Stimulated activated CD4-positive, alpha-beta T cell treated with anti-CD3 and anti-CD28 coated beads, Interleukin-1b, Interleukin-23, amount 100 ng/mL, for 24 hours (primary cell): ENCODE measurements at regions not wholly inside any gene's neighbourhood (a gene's known extent, or its start where the extent isn't known, plus 50 kb on each side); places are given as distances from the start of the nearest gene placed in this dataset.

ENCODE experiments used
- DNase-seq, 4 experiments: peaks; one replicate each; pipeline ENCODE4 v3.0.0-alpha.2; 2020; ENCODE audit warnings: low read depth in 4 of 4, low spot score in 1 of 4

DNA sequence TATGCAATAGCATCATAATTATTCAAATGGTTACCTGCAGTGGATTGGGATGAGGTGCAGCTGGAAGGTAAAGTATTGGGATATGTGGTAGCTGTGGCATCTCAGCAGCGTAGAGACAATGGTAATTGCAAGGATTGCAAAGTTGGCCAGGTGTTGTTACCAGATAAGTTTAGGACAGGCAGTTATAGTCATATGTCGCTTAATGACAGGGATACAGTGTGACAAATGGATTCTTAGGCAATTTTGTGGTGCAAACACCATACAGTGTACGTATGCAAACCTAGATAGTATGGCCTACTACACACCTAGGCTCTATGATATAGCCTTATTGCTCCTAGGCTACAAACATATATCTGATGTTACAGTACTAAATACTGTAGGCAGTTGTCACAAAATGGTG lies 163.5 kb upstream of the LYZL2 start:
- no peak for DNase-seq

- no peak for DNase-seq
These were observed 162.5 kb upstream of the LYZL2 start for GRCh38 chr10:30792025-30792424.

DNA sequence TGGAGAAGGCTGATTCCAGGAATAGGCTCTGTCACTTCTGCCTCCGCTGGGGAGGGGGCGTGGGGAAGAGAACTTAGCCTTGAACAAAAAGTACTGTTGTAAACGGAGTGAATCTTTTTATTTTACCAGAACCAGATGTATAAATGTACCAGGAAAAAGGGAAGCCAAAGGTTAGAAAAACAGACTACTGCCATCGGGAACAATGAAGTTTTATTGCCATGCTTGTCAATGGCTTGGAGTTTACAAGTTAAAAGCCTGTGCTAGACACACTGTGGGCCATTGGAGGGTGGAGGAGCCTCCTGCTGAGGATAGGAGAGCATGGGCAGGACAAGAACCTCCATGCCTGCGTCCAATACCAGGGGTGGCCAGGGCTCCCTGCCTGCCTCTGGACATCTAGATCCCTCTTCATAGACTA lies 161.7 kb upstream of the LYZL2 start:
- no peak for DNase-seq

DNA sequence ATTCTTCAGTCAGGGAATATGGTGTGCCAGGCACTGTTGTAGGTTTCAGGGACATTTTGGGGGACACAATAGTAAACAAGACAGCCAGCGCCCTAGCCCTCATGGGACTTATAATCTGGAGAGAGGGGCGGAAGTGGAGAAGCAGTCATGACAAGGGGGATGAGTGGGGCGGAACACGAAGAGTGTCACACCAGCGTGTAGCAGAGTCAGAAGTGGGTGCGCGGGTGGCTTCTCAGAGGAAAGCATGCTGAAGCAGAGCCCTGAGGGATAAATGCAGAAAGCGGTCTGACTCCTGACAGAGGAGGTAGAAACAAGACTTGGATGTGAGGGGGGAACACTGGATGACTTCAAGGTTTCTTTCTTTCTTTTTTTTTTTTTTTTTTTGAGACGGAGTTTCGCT lies 160.3 kb upstream of the LYZL2 start:
- DNase-seq, result no peak

DNA sequence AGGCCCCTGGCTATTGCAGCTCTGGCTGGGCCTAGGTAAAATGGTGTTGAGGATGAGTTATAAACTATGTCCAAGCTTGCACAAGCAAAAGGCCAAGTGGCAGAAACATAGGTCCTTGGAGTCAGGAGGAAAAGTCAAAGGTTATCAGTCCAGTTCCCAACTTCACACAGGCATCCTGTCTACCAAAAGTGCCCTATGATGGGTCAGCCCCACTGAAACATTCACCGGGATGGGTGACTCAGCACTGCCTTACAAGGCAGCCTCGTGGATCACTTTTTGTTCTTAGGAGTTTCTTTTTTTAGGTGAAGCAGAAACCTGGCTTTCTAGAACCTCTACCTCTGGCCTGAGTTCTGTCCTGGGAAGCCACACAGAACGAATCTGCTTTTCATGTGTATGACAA lies 158.8 kb upstream of the LYZL2 start:
- no peak for DNase-seq

DNA sequence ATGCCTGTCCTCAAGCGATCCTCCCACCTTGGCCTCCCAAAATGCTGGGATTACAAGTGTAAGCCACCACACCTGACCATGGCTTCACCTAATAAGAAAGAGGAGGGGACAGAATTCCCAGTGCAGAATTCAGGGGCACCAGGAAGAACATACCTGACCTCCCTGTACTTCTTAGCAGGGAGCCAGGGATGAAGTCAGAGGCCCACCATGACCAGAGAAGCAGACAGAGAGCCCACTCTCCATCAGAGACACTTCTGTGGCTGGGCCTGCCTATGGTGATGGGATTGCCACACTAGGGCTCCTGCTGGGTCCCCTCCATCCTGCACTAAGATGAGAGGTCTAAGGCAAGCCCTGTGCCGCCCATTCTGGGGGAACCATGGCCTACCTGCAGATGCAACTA lies 157.4 kb upstream of the LYZL2 start:
- no peak for DNase-seq

- DNase-seq, result no peak
These were observed 156.6 kb upstream of the LYZL2 start for GRCh38 chr10:30786131-30786530.

- peak in 2 of 4 experiments; percentile 7 to 10 for DNase-seq
These were observed 155.5 kb upstream of the LYZL2 start for GRCh38 chr10:30784897-30785605.

DNA sequence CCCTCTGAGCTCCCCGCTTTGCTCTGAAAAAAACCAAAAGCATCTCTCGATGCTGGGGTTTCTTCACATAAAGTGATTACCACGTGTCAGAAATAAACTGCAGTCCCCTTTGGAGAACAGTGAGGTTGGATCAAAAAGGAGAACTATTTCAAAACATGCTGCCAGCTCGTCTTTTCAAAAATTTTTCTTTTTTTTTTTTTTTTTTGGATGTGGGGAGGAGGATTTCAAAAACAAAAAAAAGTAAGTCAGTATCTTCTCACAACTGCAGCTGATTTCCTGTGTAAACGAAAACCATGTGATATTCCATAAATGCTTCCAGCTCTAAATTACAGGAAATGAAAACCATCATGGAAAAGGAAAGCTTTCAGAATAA lies 155.0 kb upstream of the LYZL2 start:
- DNase-seq, result no peak

DNA sequence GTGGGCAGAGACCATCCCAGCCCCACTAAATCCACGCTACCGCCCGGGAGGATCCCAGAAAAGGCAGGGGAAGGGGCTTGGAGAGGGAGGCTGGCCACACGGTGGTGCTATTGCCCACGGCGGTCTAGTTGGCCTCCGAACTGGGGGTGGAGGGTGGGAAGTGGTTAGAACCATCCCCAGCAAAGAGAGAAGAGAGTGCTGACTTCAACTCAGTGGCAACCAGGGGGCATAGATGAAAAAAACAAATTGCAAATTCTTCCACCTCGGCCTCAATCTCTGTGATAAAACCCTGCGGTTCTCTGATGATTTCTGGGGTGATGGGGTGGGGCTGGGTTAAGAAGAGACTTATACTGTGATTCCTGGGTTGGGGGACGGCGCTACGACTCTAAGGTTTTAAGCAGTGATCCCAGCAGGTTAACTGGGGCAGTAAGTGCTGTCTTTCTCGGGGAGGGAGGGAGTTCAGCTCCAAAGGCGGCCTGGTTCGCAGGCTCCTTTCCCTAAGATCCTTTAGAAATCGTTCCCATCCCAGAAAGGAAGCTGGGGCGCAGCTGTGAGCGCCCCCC lies 154.5 kb upstream of the LYZL2 start:
- DNase-seq, result peak; percentile 53 to 75 (median 70)

DNA sequence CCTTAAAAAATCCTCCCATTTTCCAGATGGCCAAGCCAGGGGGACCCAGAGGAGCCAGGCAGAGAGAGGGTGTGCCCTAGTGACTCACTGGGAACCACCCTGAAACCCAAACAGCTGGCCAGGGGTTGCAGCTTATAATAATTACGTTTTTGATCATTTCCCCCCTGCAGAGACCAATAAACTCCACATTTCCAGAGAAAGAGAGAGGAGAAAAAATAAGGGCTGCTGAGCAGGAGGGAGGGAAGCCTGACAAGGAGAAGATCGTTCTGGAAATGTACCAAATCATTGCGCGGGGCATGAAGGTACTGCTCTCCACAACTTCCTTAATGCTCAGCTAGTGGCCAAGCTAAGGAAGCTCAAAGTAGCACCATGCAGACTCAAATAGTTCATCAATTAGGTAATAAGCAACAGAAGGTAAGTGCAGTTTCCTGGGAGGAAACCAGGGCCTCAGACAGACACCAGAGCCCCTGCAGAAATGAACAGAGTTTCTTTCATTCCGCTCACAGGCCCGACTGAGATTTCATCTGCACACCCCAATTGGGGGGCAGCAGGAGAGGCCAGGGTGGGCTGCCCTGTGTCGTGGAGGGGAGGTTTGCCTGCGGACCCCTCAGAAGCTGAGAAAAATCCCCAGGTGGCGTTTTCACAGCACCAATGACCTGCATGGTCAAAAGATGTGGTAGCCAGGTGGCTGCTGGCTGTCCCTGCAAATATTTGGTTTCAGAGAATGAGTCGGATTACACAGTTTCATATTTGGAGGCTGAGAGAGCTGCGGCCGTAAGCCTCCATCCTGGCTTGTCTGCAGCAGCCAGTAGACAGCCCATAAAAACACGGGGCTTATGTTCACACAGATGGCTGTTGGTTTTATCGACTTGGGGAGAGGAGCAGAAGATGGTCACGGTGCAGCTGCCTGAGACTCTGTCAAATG lies 153.2 kb upstream of the LYZL2 start:
- DNase-seq, result no peak

- no peak for DNase-seq
These were observed 152.6 kb upstream of the LYZL2 start for GRCh38 chr10:30782157-30782536.

DNA sequence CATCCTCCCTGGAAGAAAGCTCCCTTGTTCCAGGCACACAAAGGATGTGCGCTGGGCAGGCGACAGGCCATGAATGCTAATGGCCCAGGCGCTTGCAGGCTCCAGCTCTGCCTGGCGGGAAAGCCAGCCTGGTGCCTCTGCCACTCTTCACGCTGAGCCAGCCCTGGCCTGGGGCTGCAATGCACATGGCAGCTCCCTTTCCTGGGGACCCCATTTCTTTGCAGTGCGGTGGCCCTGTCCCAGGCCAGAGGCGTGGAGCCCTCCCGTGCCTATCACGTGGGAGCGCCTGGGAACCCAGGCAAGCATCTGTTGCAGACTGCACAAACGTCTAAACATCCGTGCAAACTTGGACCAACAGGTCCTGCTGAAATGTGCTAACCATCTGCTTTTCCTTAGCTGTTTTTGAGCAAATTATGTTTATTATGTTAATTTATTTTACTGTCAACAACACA lies 152.1 kb upstream of the LYZL2 start:
- no peak for DNase-seq

- no peak for DNase-seq
These were observed 149.2 kb upstream of the LYZL2 start for GRCh38 chr10:30778769-30779168.

- no peak for DNase-seq
These were observed 146.4 kb upstream of the LYZL2 start for GRCh38 chr10:30775779-30776591.

- DNase-seq, result no peak
These were observed 144.7 kb upstream of the LYZL2 start for GRCh38 chr10:30774261-30774660.

GRCh38 chr10:30773501-30773900 lies 143.9 kb upstream of the LYZL2 start:
- DNase-seq, result no peak

DNA sequence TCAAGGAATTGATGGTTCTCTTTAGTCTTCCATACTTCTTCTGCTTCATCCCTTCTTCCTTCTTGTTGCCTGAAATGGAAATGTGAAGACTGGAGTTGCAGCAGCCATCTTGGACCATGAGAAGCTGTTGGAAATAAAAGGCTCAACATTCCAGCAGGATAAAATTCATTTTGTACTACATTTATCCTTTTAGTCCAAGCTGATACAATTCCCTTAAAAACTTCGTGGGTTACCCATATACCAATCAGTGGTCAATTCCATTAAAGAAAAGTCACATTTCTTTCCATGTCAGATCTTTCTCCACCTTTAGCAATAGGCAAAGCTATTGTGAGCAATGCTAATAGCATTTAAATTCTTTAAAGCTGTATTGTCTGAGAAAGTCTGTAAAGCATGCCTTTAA lies 141.3 kb upstream of the LYZL2 start:
- DNase-seq, result no peak

GRCh38 chr10:30770229-30770628 lies 140.7 kb upstream of the LYZL2 start:
- no peak for DNase-seq

GRCh38 chr10:30769361-30769760 lies 139.8 kb upstream of the LYZL2 start:
- DNase-seq, result no peak

DNA sequence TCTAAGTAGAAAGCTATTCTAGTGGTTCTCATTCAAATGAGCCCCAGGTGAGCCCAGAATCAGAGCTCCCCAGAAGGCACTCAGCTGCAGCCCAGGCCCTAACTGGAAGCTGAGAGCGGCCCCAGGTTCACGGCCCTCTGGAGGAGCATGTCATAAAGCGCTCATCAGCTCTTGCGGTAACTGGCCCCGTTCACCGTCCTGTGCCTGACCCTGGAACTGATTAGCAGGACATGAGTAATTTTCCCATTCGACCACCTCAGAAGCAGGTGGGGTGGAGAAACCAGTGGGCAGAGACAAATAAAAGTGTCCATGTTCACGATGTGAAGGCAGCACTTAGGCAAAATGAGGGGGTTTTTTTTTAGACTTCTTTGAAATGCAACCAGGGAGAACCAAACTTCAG lies 136.1 kb upstream of the LYZL2 start:
- DNase-seq, result no peak
